ENCODE measurements at regions not wholly inside any gene's neighbourhood (a gene's known extent, or its start where the extent isn't known, plus 50 kb on each side); places are given as distances from the start of the nearest gene placed in this dataset.
A peak's percentile ranks its signal among the peaks of the same experiment; 100 is the strongest.

- H3K4me3 ChIP-seq (ENCODE audit: low read depth, low read length): no peak overlapping the region
- no peak for FAIRE-seq
- DNase-seq (ENCODE audit: low read depth): peak; percentile 64
- no peaks in the 10 kb centered on the region for H3K27me3 ChIP-seq (ENCODE audit: control insufficient read depth, insufficient read depth, low read length)
- no peaks in the 10 kb centered on the region for H3K36me3 ChIP-seq (ENCODE audit: control insufficient read depth, insufficient read depth, low read length)
- no peak for TF ChIP-seq CTCF (IDR thresholded peaks at IDR 0.05; ENCODE audit: insufficient read depth, low read length, severe bottlenecking)
Observed at GRCh38 chr2:18719978-18720775, 130.8 kb upstream of the NT5C1B start.

GRCh38 chr2:18708203-18708715, 118.9 kb upstream of the NT5C1B start:
- DNase-seq (ENCODE audit: low read depth) (no peak), FAIRE-seq (no peak)
- H3K36me3 ChIP-seq (ENCODE audit: control insufficient read depth, insufficient read depth, low read length): no peaks in the 10 kb centered on the region
- no peaks in the 10 kb centered on the region for H3K27me3 ChIP-seq (ENCODE audit: control insufficient read depth, insufficient read depth, low read length)
- TF ChIP-seq CTCF (IDR thresholded peaks at IDR 0.05; ENCODE audit: insufficient read depth, low read length, severe bottlenecking): no peak
- H3K4me3 ChIP-seq (ENCODE audit: low read depth, low read length): no peak overlapping the region

- Histone ChIP-seq H3K4me3 (ENCODE audit: low read depth, low read length) (no peak overlapping the region), H3K36me3 (ENCODE audit: control insufficient read depth, insufficient read depth, low read length) (no peaks in the 10 kb centered on the region), H3K27me3 (ENCODE audit: control insufficient read depth, insufficient read depth, low read length) (no peaks in the 10 kb centered on the region)
- DNase-seq (ENCODE audit: low read depth) (no peak), FAIRE-seq (no peak)
- no peak for TF ChIP-seq CTCF (IDR thresholded peaks at IDR 0.05; ENCODE audit: insufficient read depth, low read length, severe bottlenecking)
Observed at GRCh38 chr2:18706001-18706400, 116.6 kb upstream of the NT5C1B start.

GRCh38 chr2:18704276-18704675, 114.9 kb upstream of the NT5C1B start:
- no peaks in the 10 kb centered on the region for H3K27me3 ChIP-seq (ENCODE audit: control insufficient read depth, insufficient read depth, low read length)
- no peak for TF ChIP-seq CTCF (IDR thresholded peaks at IDR 0.05; ENCODE audit: insufficient read depth, low read length, severe bottlenecking)
- no peak overlapping the region for H3K4me3 ChIP-seq (ENCODE audit: low read depth, low read length)
- no peak for FAIRE-seq
- H3K36me3 ChIP-seq (ENCODE audit: control insufficient read depth, insufficient read depth, low read length): no peaks in the 10 kb centered on the region
- no peak for DNase-seq (ENCODE audit: low read depth)

GRCh38 chr2:18703555-18703954, 114.2 kb upstream of the NT5C1B start:
- DNase-seq (ENCODE audit: low read depth) (no peak), FAIRE-seq (no peak)
- Histone ChIP-seq H3K4me3 (ENCODE audit: low read depth, low read length) (no peak overlapping the region), H3K27me3 (ENCODE audit: control insufficient read depth, insufficient read depth, low read length) (no peaks in the 10 kb centered on the region), H3K36me3 (ENCODE audit: control insufficient read depth, insufficient read depth, low read length) (no peaks in the 10 kb centered on the region)
- TF ChIP-seq CTCF (IDR thresholded peaks at IDR 0.05; ENCODE audit: insufficient read depth, low read length, severe bottlenecking): no peak
